Liver (tissue), 8 donors: ENCODE measurements at regions not wholly inside any gene's neighbourhood (a gene's known extent, or its start where the extent isn't known, plus 50 kb on each side); places are given as distances from the start of the nearest gene placed in this dataset.

Source experiments
- DNase-seq: peaks from one replicate; pipeline ENCODE4 v3.0.0-alpha.2; 2017; ENCODE audit warnings: low spot score
- H3K27ac ChIP-seq, 2 donors: one replicate each; pipeline ENCODE4 v1.7.0; 2013; ENCODE audit warnings: inconsistent platforms in 2 of 2, low read length in 2 of 2, control low read depth in 1 of 2, low read depth in 1 of 2, mild to moderate bottlenecking in 1 of 2
- H3K27me3 ChIP-seq, 4 donors: one replicate each; pipeline versions ENCODE4 v1.6.1 to v1.7.0; 2013; ENCODE audit warnings: low read length in 3 of 4, inconsistent platforms in 1 of 4, mild to moderate bottlenecking in 1 of 4, moderate library complexity in 1 of 4; ENCODE audit not compliant: control insufficient read depth in 4 of 4, insufficient read depth in 4 of 4
- H3K36me3 ChIP-seq, 4 donors: one replicate each; pipeline versions ENCODE4 v1.6.1 to v1.7.0; 2013; ENCODE audit warnings: low read length in 3 of 4, mild to moderate bottlenecking in 3 of 4, low read depth in 1 of 4, moderate library complexity in 1 of 4; ENCODE audit not compliant: control insufficient read depth in 4 of 4, insufficient read depth in 3 of 4
- H3K4me1 ChIP-seq, 4 donors: one replicate each; pipeline versions ENCODE4 v1.6.1 to v1.7.0; 2013; ENCODE audit warnings: low read length in 3 of 4, mild to moderate bottlenecking in 3 of 4, moderate library complexity in 1 of 4; ENCODE audit not compliant: control insufficient read depth in 4 of 4, insufficient read depth in 4 of 4
- H3K4me3 ChIP-seq, 3 donors: one replicate each; pipeline versions ENCODE4 v1.6.1 to v1.7.0; 2013; ENCODE audit warnings: low read length in 3 of 3, control low read depth in 1 of 3, low read depth in 1 of 3, mild to moderate bottlenecking in 1 of 3
- H3K9ac ChIP-seq, 2 donors: one replicate each; pipeline ENCODE4 v1.7.0; 2013; ENCODE audit warnings: low read length in 2 of 2, mild to moderate bottlenecking in 2 of 2, moderate library complexity in 2 of 2, control low read depth in 1 of 2, low read depth in 1 of 2
- H3K9me3 ChIP-seq, 4 donors: one replicate each; pipeline versions ENCODE4 v1.6.1 to v1.7.0; 2013; ENCODE audit warnings: low read length in 3 of 4; ENCODE audit not compliant: control insufficient read depth in 4 of 4
- CTCF ChIP-seq: fragments of 150-350 bp; IDR thresholded peaks from 2 replicates; pipeline ENCODE4 v1.5.1; 2017; ENCODE audit warnings: improper control_type of control experiment, low read depth, low read length; ENCODE audit not compliant: missing input control
- EGR1 ChIP-seq, 2 donors: IDR thresholded peaks; 2 replicates each; pipeline ENCODE4 v1.6.1; 2016 to 2018; ENCODE audit warnings: antibody characterized with exemption in 2 of 2, low read depth in 2 of 2
- FOXA1 ChIP-seq: IDR thresholded peaks from 2 replicates; pipeline ENCODE4 v1.6.1; 2016; ENCODE audit warnings: antibody characterized with exemption
- HNF4A ChIP-seq, 2 donors: conservative IDR thresholded peaks; 2 replicates each; pipeline ENCODE4 v1.6.1; 2016; ENCODE audit warnings: antibody characterized with exemption in 2 of 2, mild to moderate bottlenecking in 2 of 2
- HNF4G ChIP-seq: IDR thresholded peaks from 2 replicates; pipeline ENCODE4 v1.6.1; 2016; ENCODE audit warnings: antibody characterized with exemption
- JUND ChIP-seq, 2 donors: IDR thresholded peaks; 2 replicates each; pipeline ENCODE4 v1.6.1; 2016; ENCODE audit warnings: antibody characterized with exemption in 2 of 2
- MAX ChIP-seq: IDR thresholded peaks from 2 replicates; pipeline ENCODE4 v1.6.1; 2016; ENCODE audit warnings: antibody characterized with exemption
- NR2F2 ChIP-seq: IDR thresholded peaks from 2 replicates; pipeline ENCODE4 v1.6.1; 2016; ENCODE audit warnings: antibody characterized with exemption
- RAD21 ChIP-seq, 2 donors: IDR thresholded peaks; 2 replicates each; pipeline ENCODE4 v1.6.1; 2016; ENCODE audit warnings: antibody characterized with exemption in 2 of 2, mild to moderate bottlenecking in 2 of 2
- REST ChIP-seq: IDR thresholded peaks from 2 replicates; pipeline ENCODE4 v1.6.1; 2016; ENCODE audit warnings: antibody characterized with exemption, mild to moderate bottlenecking
- RXRA ChIP-seq, 2 donors: IDR thresholded peaks; 2 replicates each; pipeline ENCODE4 v1.6.1; 2017 to 2018; ENCODE audit warnings: antibody characterized with exemption in 2 of 2, mild to moderate bottlenecking in 1 of 2
- SP1 ChIP-seq: IDR thresholded peaks from 2 replicates; pipeline ENCODE4 v1.6.1; 2018; ENCODE audit warnings: antibody characterized with exemption, mild to moderate bottlenecking
- TAF1 ChIP-seq: conservative IDR thresholded peaks from 2 replicates; pipeline ENCODE4 v1.6.1; 2016; ENCODE audit warnings: antibody characterized with exemption, mild to moderate bottlenecking
- YY1 ChIP-seq: IDR thresholded peaks from 2 replicates; pipeline ENCODE4 v1.6.1; 2016; ENCODE audit warnings: antibody characterized with exemption, mild to moderate bottlenecking
- WGBS: extraction: QIAGEN DNeasy Blood & Tissue Kit; methylation state at CpG from one replicate; pipeline ENCODE4 v1.1.7; 2013; 5-methylcytosine and 5-hydroxymethylcytosine counted together
- TF ChIP-seq, protein P1 (sequence below): IDR thresholded peaks from 2 replicates; pipeline ENCODE4 v1.6.1; 2016; ENCODE audit warnings: antibody characterized with exemption
- TF ChIP-seq, protein P2 (sequence below): IDR thresholded peaks from 2 replicates; pipeline ENCODE4 v1.6.1; 2016; ENCODE audit warnings: antibody characterized with exemption
- donor health status: healthy.
- donor health status: healthy.
- donor health status: healthy.
- donor health status: healthy.
- donor health status: healthy.

- TF ChIP-seq REST: no peak
These were observed 236.8 kb downstream of the MN1 start (continued) for GRCh38 chr22:27564806-27565205.

DNA sequence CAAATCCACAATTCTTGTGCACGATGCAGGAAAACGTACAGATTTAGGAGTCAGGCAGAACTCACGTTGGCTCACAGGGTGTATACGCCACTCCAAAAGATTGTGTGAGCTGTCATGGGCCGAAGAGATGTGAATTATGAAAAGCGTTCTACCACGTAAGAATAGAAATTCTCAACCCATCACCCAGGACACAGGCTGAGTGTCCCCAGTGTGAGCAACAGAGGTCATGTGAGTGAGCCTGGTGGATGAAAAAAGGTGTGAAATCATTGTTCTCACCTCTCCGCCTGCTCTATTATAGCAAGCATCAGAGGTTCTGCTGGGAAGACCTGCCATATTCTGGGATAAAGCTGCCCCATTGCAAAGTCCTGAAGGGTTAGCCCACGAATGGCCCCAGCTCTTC lies 235.0 kb downstream of the MN1 start:
- Histone ChIP-seq H3K27me3 (no peaks in the 10 kb centered on the region), H3K36me3 (no peaks in the 10 kb centered on the region), H3K4me1 (no peaks in the 10 kb centered on the region), H3K9me3 (peaks cover 0 to under 1% (median 0%) of the 10 kb centered on the region in 4 donors), H3K9ac (no peak overlapping the region), H3K4me3 (no peak overlapping the region), H3K27ac (no peak overlapping the region)
- WGBS: 80% methylated on average over 9 of the region's 9 CpGs
- TF ChIP-seq NR2F2 (no peak), HNF4G (no peak), REST (no peak), HNF4A (conservative IDR thresholded peaks at IDR 0.05) (no peak), RAD21 (IDR thresholded peaks at IDR 0.05) (no peak), RXRA (IDR thresholded peaks at IDR 0.05) (no peak), YY1 (no peak), JUND (IDR thresholded peaks at IDR 0.05) (no peak), FOXA1 (no peak), MAX (no peak), EGR1 (IDR thresholded peaks at IDR 0.05; ENCODE audit: low read depth in 2 of 2) (no peak), SP1 (no peak), TAF1 (no peak), CTCF (no peak)
- TF ChIP-seq, protein P1, sequence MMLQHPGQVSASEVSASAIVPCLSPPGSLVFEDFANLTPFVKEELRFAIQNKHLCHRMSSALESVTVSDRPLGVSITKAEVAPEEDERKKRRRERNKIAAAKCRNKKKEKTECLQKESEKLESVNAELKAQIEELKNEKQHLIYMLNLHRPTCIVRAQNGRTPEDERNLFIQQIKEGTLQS: no peak
- TF ChIP-seq, protein P2, sequence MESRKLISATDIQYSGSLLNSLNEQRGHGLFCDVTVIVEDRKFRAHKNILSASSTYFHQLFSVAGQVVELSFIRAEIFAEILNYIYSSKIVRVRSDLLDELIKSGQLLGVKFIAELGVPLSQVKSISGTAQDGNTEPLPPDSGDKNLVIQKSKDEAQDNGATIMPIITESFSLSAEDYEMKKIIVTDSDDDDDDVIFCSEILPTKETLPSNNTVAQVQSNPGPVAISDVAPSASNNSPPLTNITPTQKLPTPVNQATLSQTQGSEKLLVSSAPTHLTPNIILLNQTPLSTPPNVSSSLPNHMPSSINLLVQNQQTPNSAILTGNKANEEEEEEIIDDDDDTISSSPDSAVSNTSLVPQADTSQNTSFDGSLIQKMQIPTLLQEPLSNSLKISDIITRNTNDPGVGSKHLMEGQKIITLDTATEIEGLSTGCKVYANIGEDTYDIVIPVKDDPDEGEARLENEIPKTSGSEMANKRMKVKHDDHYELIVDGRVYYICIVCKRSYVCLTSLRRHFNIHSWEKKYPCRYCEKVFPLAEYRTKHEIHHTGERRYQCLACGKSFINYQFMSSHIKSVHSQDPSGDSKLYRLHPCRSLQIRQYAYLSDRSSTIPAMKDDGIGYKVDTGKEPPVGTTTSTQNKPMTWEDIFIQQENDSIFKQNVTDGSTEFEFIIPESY: no peak
- no peak for DNase-seq
